NCI-H82 treated with DMSO at 0.1 percent for 48 hours (cell line): ENCODE measurements at regions not wholly inside any gene's neighbourhood (a gene's known extent, or its start where the extent isn't known, plus 50 kb on each side); places are given as distances from the start of the nearest gene placed in this dataset.

Experiments used
- DNase-seq: peaks from one replicate; lab custom pipeline; 2025; ENCODE audit not compliant: unreplicated experiment; lab: John Stamatoyannopoulos, UW

- DNase-seq, result no peak
Measured at GRCh38 chr4:152037435-152037834, 276.6 kb upstream of the GATB start.

- no peak for DNase-seq
Measured at GRCh38 chr4:152033621-152034020, 272.8 kb upstream of the GATB start.

GRCh38 chr4:152032722-152033131 lies 271.9 kb upstream of the GATB start:
- DNase-seq, result no peak

GRCh38 chr4:152029631-152030030 lies 268.8 kb upstream of the GATB start:
- no peak for DNase-seq

- DNase-seq, result no peak
Measured at GRCh38 chr4:152028131-152028530, 267.3 kb upstream of the GATB start.

- no peak for DNase-seq
Measured at GRCh38 chr4:152024881-152025280, 264.1 kb upstream of the GATB start.

GRCh38 chr4:152023674-152024073 lies 262.9 kb upstream of the GATB start:
- DNase-seq, result no peak

- DNase-seq, result no peak
Measured at GRCh38 chr4:152022543-152022942, 261.7 kb upstream of the GATB start.

- no peak for DNase-seq
Measured at GRCh38 chr4:152021788-152022438, 261.1 kb upstream of the GATB start.

GRCh38 chr4:152020073-152020472 lies 259.3 kb upstream of the GATB start:
- no peak for DNase-seq

GRCh38 chr4:152016303-152016620 lies 255.5 kb upstream of the GATB start:
- DNase-seq, result no peak

GRCh38 chr4:152015597-152016302 lies 254.9 kb upstream of the GATB start:
- no peak for DNase-seq

GRCh38 chr4:152014280-152014679 lies 253.5 kb upstream of the GATB start:
- no peak for DNase-seq

- DNase-seq, result no peak
Measured at GRCh38 chr4:152011469-152011868, 250.7 kb upstream of the GATB start.

GRCh38 chr4:152010710-152011079 lies 249.9 kb upstream of the GATB start:
- DNase-seq, result no peak

GRCh38 chr4:152009983-152010709 lies 249.3 kb upstream of the GATB start:
- no peak for DNase-seq

GRCh38 chr4:152009031-152009670 lies 248.3 kb upstream of the GATB start:
- no peak for DNase-seq

GRCh38 chr4:152007111-152007510 lies 246.3 kb upstream of the GATB start:
- no peak for DNase-seq

- no peak for DNase-seq
Measured at GRCh38 chr4:152004801-152005200, 244.0 kb upstream of the GATB start.

GRCh38 chr4:152000518-152000917 lies 239.7 kb upstream of the GATB start:
- DNase-seq, result no peak

- no peak for DNase-seq
Measured at GRCh38 chr4:151998723-151999122, 237.9 kb upstream of the GATB start.

- no peak for DNase-seq
Measured at GRCh38 chr4:151997461-151997860, 236.7 kb upstream of the GATB start.
